SU-DHL-6 (cell line): ENCODE measurements at regions not wholly inside any gene's neighbourhood (a gene's known extent, or its start where the extent isn't known, plus 50 kb on each side); places are given as distances from the start of the nearest gene placed in this dataset.

Source experiments
- H2AFZ ChIP-seq: fragments of 200-600 bp; sonication (generic); 2 replicates; pipeline ENCODE4 v1.6.1; 2014; ENCODE audit warnings: low read depth, mild to moderate bottlenecking, moderate library complexity, mixed read lengths, antibody characterized with exemption, low read length; ENCODE audit not compliant: severe bottlenecking
- H3F3A ChIP-seq: fragments of 200-600 bp; shearing (Covaris generic); 2 replicates; pipeline ENCODE4 v1.6.0; 2016; ENCODE audit warnings: antibody characterized with exemption, mild to moderate bottlenecking; ENCODE audit not compliant: insufficient read depth
- H3K27ac ChIP-seq: fragments of 200-600 bp; sonication (generic); 2 replicates; pipeline ENCODE4 v1.5.1; 2016; ENCODE audit warnings: low read depth, mild to moderate bottlenecking, low read length, moderate library complexity, mixed read lengths
- H3K27me3 ChIP-seq: fragments of 200-600 bp; sonication (generic), shearing (Covaris generic); 2 replicates; pipeline ENCODE4 v1.6.0; 2014; ENCODE audit warnings: mild to moderate bottlenecking, low read length
- H3K36me3 ChIP-seq: fragments of 200-600 bp; sonication (generic); 2 replicates; pipeline ENCODE4 v1.6.1; 2014; ENCODE audit warnings: mild to moderate bottlenecking, low read length, mixed read lengths
- H3K4me2 ChIP-seq: fragments of 300-600, 200-600 bp; shearing (Covaris generic), sonication (generic); 2 replicates; pipeline ENCODE4 v1.6.0; 2014; ENCODE audit warnings: low read length, low read depth, mild to moderate bottlenecking; ENCODE audit not compliant: poor library complexity, severe bottlenecking
- H3K4me3 ChIP-seq: fragments of 200-600 bp; sonication (generic); 2 replicates; pipeline ENCODE4 v1.5.1; 2014; ENCODE audit warnings: antibody characterized with exemption, low read length, mild to moderate bottlenecking, mixed read lengths; ENCODE audit not compliant: insufficient read depth, poor library complexity, severe bottlenecking
- H3K79me2 ChIP-seq: fragments of 200-600 bp; sonication (generic); 2 replicates; pipeline ENCODE4 v1.6.1; 2014; ENCODE audit warnings: mild to moderate bottlenecking, low read length, moderate library complexity; ENCODE audit not compliant: insufficient read depth
- H3K9ac ChIP-seq: fragments of 200-600 bp; sonication (generic); 2 replicates; pipeline ENCODE4 v1.7.0; 2014; ENCODE audit warnings: mild to moderate bottlenecking, low read length
- H3K9me2 ChIP-seq: fragments of 200-600 bp; sonication (generic); replicated peaks from 2 replicates; pipeline ENCODE4 v1.6.1; 2014; ENCODE audit warnings: low read length; ENCODE audit not compliant: insufficient read depth
- H3K9me3 ChIP-seq: fragments of 200-600 bp; sonication (generic); 2 replicates; pipeline ENCODE4 v1.6.1; 2014; ENCODE audit warnings: low read length, mixed read lengths; ENCODE audit not compliant: insufficient read depth
- H4K20me1 ChIP-seq: fragments of 200-600 bp; sonication (generic); 2 replicates; pipeline ENCODE4 v1.6.1; 2014; ENCODE audit warnings: low read depth, mild to moderate bottlenecking, antibody characterized with exemption, low read length, moderate library complexity, mixed read lengths
- EZH2phosphoT487 ChIP-seq: fragments of 200-600 bp; sonication (generic), shearing (Covaris generic); conservative IDR thresholded peaks from 2 replicates; pipeline ENCODE4 v1.6.1; 2018; ENCODE audit warnings: mild to moderate bottlenecking, antibody characterized with exemption, low read length, moderate library complexity, mixed read lengths
- TF ChIP-seq, protein P1 (sequence below): fragments of 200-600 bp; sonication (generic); IDR thresholded peaks from one replicate; pipeline ENCODE4 v1.5.1; 2017; ENCODE audit warnings: antibody characterized with exemption, mild to moderate bottlenecking, low read length, moderate library complexity; ENCODE audit not compliant: insufficient read depth, poor library complexity, severe bottlenecking

DNA sequence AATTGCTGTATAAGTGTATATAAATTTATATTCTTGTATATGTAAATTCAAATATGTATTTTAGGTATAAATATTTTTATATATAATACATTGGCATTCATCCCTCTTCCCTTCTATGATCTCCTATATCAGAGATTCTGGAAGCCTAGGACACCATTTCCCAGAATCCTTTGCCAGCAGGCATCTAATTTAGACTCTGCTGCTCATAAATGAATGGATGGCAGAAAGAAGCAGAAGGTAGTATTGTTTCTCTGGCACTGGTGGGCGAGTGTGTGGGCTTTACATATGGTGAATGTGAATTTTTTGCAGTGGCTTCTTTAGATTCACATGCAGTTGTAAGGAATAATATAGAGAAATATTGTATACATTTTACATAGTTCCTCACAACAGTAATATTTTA, 215.2 kb upstream of the THSD7B start:
- no peaks in the 10 kb centered on the region for H4K20me1 ChIP-seq
- TF ChIP-seq EZH2phosphoT487 = no peak
- TF ChIP-seq, protein P1, sequence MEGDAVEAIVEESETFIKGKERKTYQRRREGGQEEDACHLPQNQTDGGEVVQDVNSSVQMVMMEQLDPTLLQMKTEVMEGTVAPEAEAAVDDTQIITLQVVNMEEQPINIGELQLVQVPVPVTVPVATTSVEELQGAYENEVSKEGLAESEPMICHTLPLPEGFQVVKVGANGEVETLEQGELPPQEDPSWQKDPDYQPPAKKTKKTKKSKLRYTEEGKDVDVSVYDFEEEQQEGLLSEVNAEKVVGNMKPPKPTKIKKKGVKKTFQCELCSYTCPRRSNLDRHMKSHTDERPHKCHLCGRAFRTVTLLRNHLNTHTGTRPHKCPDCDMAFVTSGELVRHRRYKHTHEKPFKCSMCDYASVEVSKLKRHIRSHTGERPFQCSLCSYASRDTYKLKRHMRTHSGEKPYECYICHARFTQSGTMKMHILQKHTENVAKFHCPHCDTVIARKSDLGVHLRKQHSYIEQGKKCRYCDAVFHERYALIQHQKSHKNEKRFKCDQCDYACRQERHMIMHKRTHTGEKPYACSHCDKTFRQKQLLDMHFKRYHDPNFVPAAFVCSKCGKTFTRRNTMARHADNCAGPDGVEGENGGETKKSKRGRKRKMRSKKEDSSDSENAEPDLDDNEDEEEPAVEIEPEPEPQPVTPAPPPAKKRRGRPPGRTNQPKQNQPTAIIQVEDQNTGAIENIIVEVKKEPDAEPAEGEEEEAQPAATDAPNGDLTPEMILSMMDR = no peak
- H3K27ac ChIP-seq = no peak overlapping the region
- H3K9me3 ChIP-seq = no peaks in the 10 kb centered on the region
- H3K9me2 ChIP-seq = no peaks in the 10 kb centered on the region
- H3K79me2 ChIP-seq = no peaks in the 10 kb centered on the region
- H3F3A ChIP-seq = no peaks in the 10 kb centered on the region
- no peak overlapping the region for H3K4me3 ChIP-seq
- H3K4me2 ChIP-seq = no peak overlapping the region
- H3K27me3 ChIP-seq = no peaks in the 10 kb centered on the region
- H2AFZ ChIP-seq = no peak overlapping the region
- H3K9ac ChIP-seq = no peak overlapping the region
- H3K36me3 ChIP-seq = no peaks in the 10 kb centered on the region

DNA sequence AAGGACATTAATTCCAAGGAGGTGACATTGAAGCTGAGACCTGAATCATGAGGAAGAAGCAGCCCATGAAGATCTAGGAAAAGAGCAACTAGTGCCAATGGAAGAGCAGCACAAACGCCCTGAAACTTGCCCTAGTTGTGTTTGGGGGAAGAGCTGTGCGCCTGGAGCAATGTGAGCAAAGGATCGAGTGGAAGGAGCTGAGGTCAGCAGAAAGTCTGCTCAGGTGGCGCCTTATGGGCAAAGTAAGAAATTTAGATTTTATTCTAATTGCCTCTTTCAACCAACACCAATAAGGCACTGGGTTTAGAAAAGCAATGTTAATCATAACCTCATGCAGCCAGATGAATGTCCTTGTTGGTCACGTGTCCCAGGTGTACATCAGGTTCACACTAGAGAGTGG, 226.0 kb upstream of the THSD7B start:
- no peak overlapping the region for H2AFZ ChIP-seq
- TF ChIP-seq EZH2phosphoT487 = no peak
- TF ChIP-seq, protein P1 = no peak
- H3K27me3 ChIP-seq = no peaks in the 10 kb centered on the region
- no peak overlapping the region for H3K9ac ChIP-seq
- no peaks in the 10 kb centered on the region for H3F3A ChIP-seq
- H4K20me1 ChIP-seq = no peaks in the 10 kb centered on the region
- no peaks in the 10 kb centered on the region for H3K9me3 ChIP-seq
- H3K4me2 ChIP-seq = no peak overlapping the region
- no peaks in the 10 kb centered on the region for H3K36me3 ChIP-seq
- no peak overlapping the region for H3K4me3 ChIP-seq
- no peak overlapping the region for H3K27ac ChIP-seq
- H3K79me2 ChIP-seq = no peaks in the 10 kb centered on the region
- no peaks in the 10 kb centered on the region for H3K9me2 ChIP-seq

DNA sequence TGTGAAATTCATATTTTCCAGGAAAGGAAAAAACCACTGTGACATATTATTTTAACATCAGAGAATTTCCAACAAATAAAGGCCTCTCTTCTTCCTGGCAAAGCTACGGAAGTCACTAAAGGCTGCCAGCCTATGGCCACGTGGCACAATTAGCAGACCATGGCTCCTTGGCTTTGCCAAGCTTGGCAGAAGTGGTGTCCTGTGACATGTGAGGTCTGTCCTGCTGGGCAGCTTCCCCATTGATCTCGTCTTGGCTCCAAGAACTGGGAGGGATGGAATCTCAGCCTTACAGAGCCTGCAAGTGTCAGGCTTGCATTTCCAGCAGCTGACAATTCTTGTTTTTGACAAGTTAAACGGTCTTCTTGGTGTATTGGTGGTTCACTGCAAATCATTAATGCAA, 226.9 kb upstream of the THSD7B start:
- Histone ChIP-seq H3K27ac (no peak overlapping the region), H3K9ac (no peak overlapping the region), H3K9me3 (no peaks in the 10 kb centered on the region), H3K79me2 (no peaks in the 10 kb centered on the region), H2AFZ (no peak overlapping the region), H3K27me3 (no peaks in the 10 kb centered on the region), H3K9me2 (no peaks in the 10 kb centered on the region), H4K20me1 (no peaks in the 10 kb centered on the region), H3F3A (no peaks in the 10 kb centered on the region), H3K36me3 (no peaks in the 10 kb centered on the region), H3K4me2 (no peak overlapping the region), H3K4me3 (no peak overlapping the region)
- TF ChIP-seq, protein P1 = no peak
- TF ChIP-seq EZH2phosphoT487 = no peak
